ENCODE measurements at regions not wholly inside any gene's neighbourhood (a gene's known extent, or its start where the extent isn't known, plus 50 kb on each side); places are given as distances from the start of the nearest gene placed in this dataset.

DNA sequence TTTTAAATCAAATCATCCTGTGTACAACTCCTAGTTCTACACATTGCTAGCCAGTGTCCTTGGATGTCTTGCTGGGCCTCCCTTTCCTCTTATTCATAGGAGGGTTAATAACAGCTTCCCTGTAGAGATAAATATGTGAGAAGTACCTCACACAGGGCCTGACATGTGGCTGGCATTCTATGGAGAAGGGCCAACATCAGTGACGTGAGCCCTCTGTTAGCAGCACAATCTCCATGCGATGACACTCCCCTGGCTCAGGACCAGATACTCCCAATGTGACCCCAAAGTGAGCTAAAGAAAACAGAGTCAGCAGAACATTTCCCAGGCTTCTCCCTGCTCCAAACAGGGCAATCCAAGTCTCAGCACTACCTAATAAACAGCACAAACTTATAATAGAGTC lies 818.4 kb downstream of the DIAPH3 start:
- no peaks in the 10 kb centered on the region for H3K4me1 Mint-ChIP-seq
- H3K36me3 ChIP-seq (ENCODE audit: control insufficient read depth, insufficient read depth, low read length), result no peaks in the 10 kb centered on the region
- no peaks in the 10 kb centered on the region for H3K27me3 ChIP-seq (ENCODE audit: control insufficient read depth, insufficient read depth, low read length)
- H3K27ac Mint-ChIP-seq, result no peak overlapping the region
- H3K4me1 ChIP-seq (ENCODE audit: control insufficient read depth, insufficient read depth, low read length), result no peaks in the 10 kb centered on the region
- intact Hi-C loops (cut with micrococcal nuclease), result no loop called here
- peaks cover 4 to 8% of the 10 kb centered on the region in 2 donors for H3K9me3 Mint-ChIP-seq
- H3K27ac ChIP-seq (ENCODE audit: low read length), result no peak overlapping the region
- ATAC-seq (no peak), DNase-seq (no peak)
- TF ChIP-seq, protein P1, sequence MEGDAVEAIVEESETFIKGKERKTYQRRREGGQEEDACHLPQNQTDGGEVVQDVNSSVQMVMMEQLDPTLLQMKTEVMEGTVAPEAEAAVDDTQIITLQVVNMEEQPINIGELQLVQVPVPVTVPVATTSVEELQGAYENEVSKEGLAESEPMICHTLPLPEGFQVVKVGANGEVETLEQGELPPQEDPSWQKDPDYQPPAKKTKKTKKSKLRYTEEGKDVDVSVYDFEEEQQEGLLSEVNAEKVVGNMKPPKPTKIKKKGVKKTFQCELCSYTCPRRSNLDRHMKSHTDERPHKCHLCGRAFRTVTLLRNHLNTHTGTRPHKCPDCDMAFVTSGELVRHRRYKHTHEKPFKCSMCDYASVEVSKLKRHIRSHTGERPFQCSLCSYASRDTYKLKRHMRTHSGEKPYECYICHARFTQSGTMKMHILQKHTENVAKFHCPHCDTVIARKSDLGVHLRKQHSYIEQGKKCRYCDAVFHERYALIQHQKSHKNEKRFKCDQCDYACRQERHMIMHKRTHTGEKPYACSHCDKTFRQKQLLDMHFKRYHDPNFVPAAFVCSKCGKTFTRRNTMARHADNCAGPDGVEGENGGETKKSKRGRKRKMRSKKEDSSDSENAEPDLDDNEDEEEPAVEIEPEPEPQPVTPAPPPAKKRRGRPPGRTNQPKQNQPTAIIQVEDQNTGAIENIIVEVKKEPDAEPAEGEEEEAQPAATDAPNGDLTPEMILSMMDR (IDR thresholded peaks at IDR 0.05), result no peak
- WGBS (ENCODE audit: insufficient coverage), result 46% methylated on average over 2 of the region's 2 CpGs
- H3K36me3 Mint-ChIP-seq, result no peaks in the 10 kb centered on the region
- H3K4me3 ChIP-seq (ENCODE audit: low read length), result no peak overlapping the region
- H3K4me3 Mint-ChIP-seq, result no peak overlapping the region
- peaks cover 0 to 4% of the 10 kb centered on the region in 2 donors for H3K27me3 Mint-ChIP-seq (ENCODE audit: low read depth in 2 of 2)
- H3K9me3 ChIP-seq (ENCODE audit: control insufficient read depth, insufficient read depth, low read length), result no peaks in the 10 kb centered on the region

DNA sequence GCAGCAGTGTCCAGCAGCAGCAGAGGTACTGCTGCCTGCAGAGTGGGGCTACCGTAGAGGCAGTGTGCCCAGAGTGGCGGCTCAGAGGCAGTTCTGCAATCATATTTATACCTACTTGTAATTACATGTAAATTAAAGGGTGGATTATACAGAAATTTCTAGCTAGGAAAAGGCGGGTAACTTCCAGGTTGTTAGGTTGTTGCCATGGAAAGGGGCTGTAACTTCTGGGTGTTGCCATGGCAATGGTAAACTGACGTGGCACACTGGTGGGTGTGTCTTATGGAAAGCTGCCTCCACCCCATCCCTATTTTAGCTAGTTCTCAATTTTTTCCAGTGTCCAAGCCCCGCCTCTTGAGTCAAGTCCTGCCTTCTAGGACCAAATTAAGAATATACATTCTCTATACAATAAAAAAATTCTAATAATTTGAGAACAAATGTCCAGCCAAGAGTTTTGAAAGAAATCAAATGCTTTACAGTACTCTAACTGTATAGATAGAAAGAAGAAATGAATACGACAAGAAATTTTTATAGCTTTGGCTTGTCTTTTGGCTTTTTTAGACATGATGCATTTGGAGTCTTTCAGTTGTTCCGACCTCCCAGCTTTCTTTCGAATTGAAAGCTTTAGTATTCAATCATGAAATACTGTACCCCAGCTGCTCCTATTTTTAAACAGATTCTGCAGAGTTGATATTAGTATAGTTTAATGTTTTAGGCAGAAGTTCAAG lies 816.6 kb downstream of the DIAPH3 start:
- Mint-ChIP-seq H3K27me3 (ENCODE audit: low read depth in 2 of 2) (peaks cover 0 to 4% of the 10 kb centered on the region in 2 donors), H3K4me1 (no peaks in the 10 kb centered on the region), H3K9me3 (peaks cover 4 to 5% of the 10 kb centered on the region in 2 donors), H3K4me3 (no peak overlapping the region), H3K36me3 (no peaks in the 10 kb centered on the region), H3K27ac (no peak overlapping the region)
- no peaks in the 10 kb centered on the region for H3K27me3 ChIP-seq (ENCODE audit: control insufficient read depth, insufficient read depth, low read length)
- no peaks in the 10 kb centered on the region for H3K36me3 ChIP-seq (ENCODE audit: control insufficient read depth, insufficient read depth, low read length)
- H3K4me3 ChIP-seq (ENCODE audit: low read length), result no peak overlapping the region
- 56% methylated on average over 5 of the region's 8 CpGs for WGBS (ENCODE audit: insufficient coverage)
- intact Hi-C loops (cut with micrococcal nuclease), result no loop called here
- TF ChIP-seq, protein P1 (IDR thresholded peaks at IDR 0.05), result no peak
- H3K27ac ChIP-seq (ENCODE audit: low read length), result no peak overlapping the region
- DNase-seq (no peak), ATAC-seq (no peak)
- no peaks in the 10 kb centered on the region for H3K9me3 ChIP-seq (ENCODE audit: control insufficient read depth, insufficient read depth, low read length)
- no peaks in the 10 kb centered on the region for H3K4me1 ChIP-seq (ENCODE audit: control insufficient read depth, insufficient read depth, low read length)

DNA sequence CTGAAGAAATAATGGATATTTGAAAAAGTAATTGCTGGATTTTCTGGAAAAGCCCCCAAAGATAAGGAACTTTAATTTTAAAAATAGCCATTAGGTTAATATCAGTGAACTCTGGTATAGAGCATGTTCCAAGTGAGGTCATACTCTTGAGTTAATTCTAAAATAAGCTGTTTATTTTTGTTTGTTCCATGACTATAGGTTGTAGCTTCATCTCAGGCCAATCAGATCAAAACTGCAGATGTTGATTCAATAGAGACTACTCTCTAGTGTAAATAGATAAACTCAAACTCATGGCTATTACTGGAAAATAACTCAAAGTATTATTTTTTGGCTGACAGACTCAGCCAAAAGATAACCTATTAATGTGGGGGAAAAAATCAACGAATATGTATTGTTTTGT lies 815.1 kb downstream of the DIAPH3 start:
- ATAC-seq (no peak), DNase-seq (no peak)
- H3K9me3 ChIP-seq (ENCODE audit: control insufficient read depth, insufficient read depth, low read length), result no peaks in the 10 kb centered on the region
- Mint-ChIP-seq H3K36me3 (no peaks in the 10 kb centered on the region), H3K9me3 (peaks cover 0 to 4% of the 10 kb centered on the region in 2 donors), H3K4me3 (no peak overlapping the region), H3K4me1 (no peaks in the 10 kb centered on the region), H3K27me3 (ENCODE audit: low read depth in 2 of 2) (peaks cover 0 to 4% of the 10 kb centered on the region in 2 donors), H3K27ac (no peak overlapping the region)
- H3K36me3 ChIP-seq (ENCODE audit: control insufficient read depth, insufficient read depth, low read length), result no peaks in the 10 kb centered on the region
- H3K27ac ChIP-seq (ENCODE audit: low read length), result no peak overlapping the region
- intact Hi-C loops (cut with micrococcal nuclease), result no loop called here
- whole genome bisulfite sequencing (ENCODE audit: insufficient coverage), result no CpG with 5 or more reads among the region's 1 CpG
- H3K4me3 ChIP-seq (ENCODE audit: low read length), result no peak overlapping the region
- TF ChIP-seq, protein P1 (IDR thresholded peaks at IDR 0.05), result no peak
- H3K27me3 ChIP-seq (ENCODE audit: control insufficient read depth, insufficient read depth, low read length), result no peaks in the 10 kb centered on the region
- no peaks in the 10 kb centered on the region for H3K4me1 ChIP-seq (ENCODE audit: control insufficient read depth, insufficient read depth, low read length)

DNA sequence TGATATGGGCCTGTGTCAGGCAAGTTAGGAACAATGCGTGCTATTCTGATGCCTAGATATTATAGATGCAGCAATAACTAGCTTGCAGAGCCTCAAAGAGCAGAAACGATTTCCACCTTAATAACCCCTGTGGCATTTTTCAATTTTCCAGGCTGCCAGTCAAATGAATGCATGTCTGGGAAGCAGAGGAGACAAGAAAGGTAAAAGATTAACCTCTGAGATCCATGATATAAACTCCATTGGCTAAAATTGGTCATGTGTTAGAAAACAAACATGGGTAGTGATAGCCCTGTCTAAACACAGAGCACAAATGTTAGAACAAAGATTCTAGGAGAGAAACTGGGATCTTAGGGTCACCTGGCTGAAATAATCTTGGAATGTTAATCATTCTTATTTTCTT lies 811.1 kb downstream of the DIAPH3 start:
- ATAC-seq (no peak), DNase-seq (no peak)
- H3K36me3 ChIP-seq (ENCODE audit: control insufficient read depth, insufficient read depth, low read length), result no peaks in the 10 kb centered on the region
- intact Hi-C loops (cut with micrococcal nuclease), result no loop called here
- H3K4me3 Mint-ChIP-seq, result no peak overlapping the region
- 86% methylated on average over 2 of the region's 2 CpGs for WGBS (ENCODE audit: insufficient coverage)
- no peaks in the 10 kb centered on the region for H3K4me1 ChIP-seq (ENCODE audit: control insufficient read depth, insufficient read depth, low read length)
- no peaks in the 10 kb centered on the region for H3K27me3 ChIP-seq (ENCODE audit: control insufficient read depth, insufficient read depth, low read length)
- H3K9me3 ChIP-seq (ENCODE audit: control insufficient read depth, insufficient read depth, low read length), result no peaks in the 10 kb centered on the region
- H3K9me3 Mint-ChIP-seq, result peaks cover 0 to 5% of the 10 kb centered on the region in 2 donors
- TF ChIP-seq, protein P1 (IDR thresholded peaks at IDR 0.05), result no peak
- H3K36me3 Mint-ChIP-seq, result no peaks in the 10 kb centered on the region
- H3K4me1 Mint-ChIP-seq, result no peaks in the 10 kb centered on the region
- H3K27me3 Mint-ChIP-seq (ENCODE audit: low read depth in 2 of 2), result no peaks in the 10 kb centered on the region
- H3K27ac Mint-ChIP-seq, result no peak overlapping the region
- H3K4me3 ChIP-seq (ENCODE audit: low read length), result no peak overlapping the region
- H3K27ac ChIP-seq (ENCODE audit: low read length), result no peak overlapping the region
